Panc1 (cell line): ENCODE measurements at regions not wholly inside any gene's neighbourhood (a gene's known extent, or its start where the extent isn't known, plus 50 kb on each side); places are given as distances from the start of the nearest gene placed in this dataset.

Experiments
- ATAC-seq: fragments of 200-7000 bp; cut with Tn5 transposase; 2 replicates; pipeline ENCODE4 v1.9.1; 2020; ENCODE audit warnings: mild to moderate bottlenecking, moderate library complexity
- BruUV-seq: library from RNA; stranded (reverse); fragments of 400-500 nt; replicated peaks from 2 replicates; lab custom pipeline; 2021; lab: Mats Ljungman, UMichigan
- CTCF ChIA-PET: fragments of 300-600 bp; sonication (Branson Sonifier 250); formaldehyde crosslinking; loops from one replicate; lab custom pipeline; 2022; ENCODE audit warnings: antibody characterized with exemption; lab: Charles Lee
- POLR2A ChIA-PET: fragments of 300-600 bp; sonication (Branson Sonifier 250); formaldehyde crosslinking; loops from one replicate; lab custom pipeline; 2022; ENCODE audit warnings: antibody characterized with exemption; lab: Charles Lee
- DNase-seq: peaks from one replicate; pipeline ENCODE4 v3.0.0-alpha.2; 2010; ENCODE audit warnings: low read depth, low spot score
- H3K27ac ChIP-seq: 2 replicates; pipeline ENCODE4 v1.5.1; 2011; ENCODE audit warnings: mild to moderate bottlenecking, low read length, inconsistent platforms
- H3K27me3 ChIP-seq: fragments of 200-500 bp; sonication (Bioruptor generic); 2 replicates; pipeline ENCODE4 v1.6.0; 2014; ENCODE audit warnings: low read length, inconsistent platforms; ENCODE audit not compliant: control insufficient read depth, insufficient read depth
- H3K36me3 ChIP-seq: fragments of 200-500 bp; sonication (Bioruptor generic); 2 replicates; pipeline ENCODE4 v1.5.1; 2014; ENCODE audit warnings: inconsistent platforms, mild to moderate bottlenecking, low read length, moderate library complexity; ENCODE audit not compliant: control insufficient read depth, insufficient read depth
- H3K4me1 ChIP-seq: 2 replicates; pipeline ENCODE4 v1.5.1; 2011; ENCODE audit warnings: inconsistent platforms, mild to moderate bottlenecking, low read length, moderate library complexity; ENCODE audit not compliant: control insufficient read depth, insufficient read depth
- H3K4me3 ChIP-seq, 2 experiments: 2 replicates each; pipeline ENCODE4 v1.5.1; 2011 to 2012; ENCODE audit warnings: low read depth in 2 of 2, low read length in 2 of 2, mild to moderate bottlenecking in 2 of 2, inconsistent platforms in 1 of 2, moderate library complexity in 1 of 2
- H3K9me3 ChIP-seq: fragments of 200-500 bp; sonication (Bioruptor generic); 2 replicates; pipeline ENCODE4 v1.5.1; 2014; ENCODE audit warnings: low read depth, mild to moderate bottlenecking, inconsistent platforms, low read length, moderate library complexity; ENCODE audit not compliant: control insufficient read depth, insufficient read depth
- POLR2AphosphoS5 ChIP-seq: IDR thresholded peaks from 2 replicates; pipeline ENCODE4 v1.6.1; 2012; ENCODE audit warnings: mild to moderate bottlenecking, low read depth, low read length, moderate library complexity
- SIN3A ChIP-seq: IDR thresholded peaks from 2 replicates; pipeline ENCODE4 v1.6.1; 2012; ENCODE audit warnings: low read depth, mild to moderate bottlenecking, low read length, moderate library complexity, borderline replicate concordance; ENCODE audit not compliant: insufficient read depth
- TCF7L2 ChIP-seq: IDR thresholded peaks from 2 replicates; pipeline ENCODE4 v1.6.1; 2011; ENCODE audit warnings: mild to moderate bottlenecking, low read depth, low read length, inconsistent platforms
- in situ Hi-C: cut with HindIII; loops from 2 replicates; pipeline ENCODE4 v1.10.0; 2016; ENCODE audit warnings: low sequenced_read_pairs, low pct_unique_long_range_greater_than_20kb
- intact Hi-C: fragments of 100-400 bp; cut with micrococcal nuclease; formaldehyde crosslinking; loops from one replicate; pipeline ENCODE4 v1.10.0; 2022; ENCODE audit not compliant: unreplicated experiment
- TF ChIP-seq, protein P1 (sequence below): fragments of 450-650 bp; IDR thresholded peaks from 2 replicates; pipeline ENCODE4 v1.5.1; 2017; ENCODE audit warnings: mild to moderate bottlenecking
- TF ChIP-seq, protein P2 (sequence below), 2 experiments: IDR thresholded peaks; 2 replicates each; pipeline ENCODE4 v1.6.1; 2011 to 2012; ENCODE audit warnings: low read depth in 2 of 2, control low read depth in 1 of 2, low read length in 1 of 2, mild to moderate bottlenecking in 1 of 2, moderate library complexity in 1 of 2; ENCODE audit not compliant: insufficient read depth in 1 of 2

- in situ Hi-C loops: no loop called here
- CTCF ChIA-PET: no interaction called here
- ATAC-seq (no peak), DNase-seq (no peak)
- H3K27me3 ChIP-seq: no peaks in the 10 kb centered on the region
- intact Hi-C loops: no loop called here
- H3K9me3 ChIP-seq: no peaks in the 10 kb centered on the region
- H3K27ac ChIP-seq: no peak overlapping the region
- BruUV-seq: no TSS peak
- H3K4me3 ChIP-seq: no peak overlapping the region
- POLR2A ChIA-PET: no interaction called here
- no peaks in the 10 kb centered on the region for H3K36me3 ChIP-seq
- TF ChIP-seq, protein P1, sequence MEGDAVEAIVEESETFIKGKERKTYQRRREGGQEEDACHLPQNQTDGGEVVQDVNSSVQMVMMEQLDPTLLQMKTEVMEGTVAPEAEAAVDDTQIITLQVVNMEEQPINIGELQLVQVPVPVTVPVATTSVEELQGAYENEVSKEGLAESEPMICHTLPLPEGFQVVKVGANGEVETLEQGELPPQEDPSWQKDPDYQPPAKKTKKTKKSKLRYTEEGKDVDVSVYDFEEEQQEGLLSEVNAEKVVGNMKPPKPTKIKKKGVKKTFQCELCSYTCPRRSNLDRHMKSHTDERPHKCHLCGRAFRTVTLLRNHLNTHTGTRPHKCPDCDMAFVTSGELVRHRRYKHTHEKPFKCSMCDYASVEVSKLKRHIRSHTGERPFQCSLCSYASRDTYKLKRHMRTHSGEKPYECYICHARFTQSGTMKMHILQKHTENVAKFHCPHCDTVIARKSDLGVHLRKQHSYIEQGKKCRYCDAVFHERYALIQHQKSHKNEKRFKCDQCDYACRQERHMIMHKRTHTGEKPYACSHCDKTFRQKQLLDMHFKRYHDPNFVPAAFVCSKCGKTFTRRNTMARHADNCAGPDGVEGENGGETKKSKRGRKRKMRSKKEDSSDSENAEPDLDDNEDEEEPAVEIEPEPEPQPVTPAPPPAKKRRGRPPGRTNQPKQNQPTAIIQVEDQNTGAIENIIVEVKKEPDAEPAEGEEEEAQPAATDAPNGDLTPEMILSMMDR: no peak
- TF ChIP-seq SIN3A: no peak
- no peak for TF ChIP-seq TCF7L2
- TF ChIP-seq POLR2AphosphoS5: no peak
- TF ChIP-seq, protein P2, sequence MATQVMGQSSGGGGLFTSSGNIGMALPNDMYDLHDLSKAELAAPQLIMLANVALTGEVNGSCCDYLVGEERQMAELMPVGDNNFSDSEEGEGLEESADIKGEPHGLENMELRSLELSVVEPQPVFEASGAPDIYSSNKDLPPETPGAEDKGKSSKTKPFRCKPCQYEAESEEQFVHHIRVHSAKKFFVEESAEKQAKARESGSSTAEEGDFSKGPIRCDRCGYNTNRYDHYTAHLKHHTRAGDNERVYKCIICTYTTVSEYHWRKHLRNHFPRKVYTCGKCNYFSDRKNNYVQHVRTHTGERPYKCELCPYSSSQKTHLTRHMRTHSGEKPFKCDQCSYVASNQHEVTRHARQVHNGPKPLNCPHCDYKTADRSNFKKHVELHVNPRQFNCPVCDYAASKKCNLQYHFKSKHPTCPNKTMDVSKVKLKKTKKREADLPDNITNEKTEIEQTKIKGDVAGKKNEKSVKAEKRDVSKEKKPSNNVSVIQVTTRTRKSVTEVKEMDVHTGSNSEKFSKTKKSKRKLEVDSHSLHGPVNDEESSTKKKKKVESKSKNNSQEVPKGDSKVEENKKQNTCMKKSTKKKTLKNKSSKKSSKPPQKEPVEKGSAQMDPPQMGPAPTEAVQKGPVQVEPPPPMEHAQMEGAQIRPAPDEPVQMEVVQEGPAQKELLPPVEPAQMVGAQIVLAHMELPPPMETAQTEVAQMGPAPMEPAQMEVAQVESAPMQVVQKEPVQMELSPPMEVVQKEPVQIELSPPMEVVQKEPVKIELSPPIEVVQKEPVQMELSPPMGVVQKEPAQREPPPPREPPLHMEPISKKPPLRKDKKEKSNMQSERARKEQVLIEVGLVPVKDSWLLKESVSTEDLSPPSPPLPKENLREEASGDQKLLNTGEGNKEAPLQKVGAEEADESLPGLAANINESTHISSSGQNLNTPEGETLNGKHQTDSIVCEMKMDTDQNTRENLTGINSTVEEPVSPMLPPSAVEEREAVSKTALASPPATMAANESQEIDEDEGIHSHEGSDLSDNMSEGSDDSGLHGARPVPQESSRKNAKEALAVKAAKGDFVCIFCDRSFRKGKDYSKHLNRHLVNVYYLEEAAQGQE (IDR thresholded peaks at IDR 0.05; ENCODE audit: insufficient read depth in 1 of 2, low read depth in 2 of 2, low read length in 1 of 2): no peak
- H3K4me1 ChIP-seq: no peaks in the 10 kb centered on the region
These were observed 148.6 kb upstream of the NAMPT start for GRCh38 chr7:106433377-106433776.

DNA sequence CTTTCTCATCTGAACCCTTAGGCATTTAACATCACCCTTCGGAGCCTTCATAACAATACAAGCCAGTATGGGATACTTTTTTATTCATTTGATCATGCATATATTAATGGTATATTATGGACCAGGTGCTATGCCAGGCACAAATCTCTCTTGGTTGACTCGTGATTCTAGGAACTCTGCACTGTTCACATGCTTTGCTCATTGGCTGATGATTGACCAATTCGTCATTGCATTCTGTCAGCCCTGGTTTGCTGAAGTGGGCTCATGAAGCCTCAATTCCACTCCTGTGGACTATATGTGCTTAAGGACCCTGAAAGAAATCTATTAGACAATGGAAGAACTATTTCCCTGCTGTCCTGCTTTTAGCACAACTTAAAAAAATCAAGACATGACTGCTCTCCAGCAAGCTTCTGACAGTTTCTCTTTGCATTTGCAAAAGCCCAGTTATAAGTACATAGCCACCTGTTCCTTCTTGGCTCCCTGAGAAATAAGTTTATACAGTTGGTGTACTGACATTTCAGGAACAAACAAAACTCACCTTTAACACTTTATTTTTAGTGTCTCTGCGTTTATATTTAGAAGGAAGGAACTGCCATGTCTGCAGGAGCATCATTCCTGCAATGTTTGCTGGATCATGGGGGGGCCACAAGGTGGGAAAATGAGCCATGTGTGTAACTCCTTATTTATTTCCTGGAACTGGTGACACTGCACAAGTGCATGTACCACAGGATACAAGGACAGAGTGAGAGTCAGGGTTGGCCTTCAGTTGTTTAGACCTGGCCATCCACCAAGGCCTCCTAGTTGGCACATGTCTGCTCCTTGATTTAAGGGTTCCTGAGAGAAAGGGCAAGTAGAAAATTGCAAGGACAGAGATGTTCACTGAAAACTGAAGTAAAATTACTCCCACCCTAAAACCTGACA lies 146.0 kb upstream of the NAMPT start:
- Histone ChIP-seq H3K36me3 (no peaks in the 10 kb centered on the region), H3K4me1 (no peaks in the 10 kb centered on the region), H3K27ac (no peak overlapping the region), H3K9me3 (no peaks in the 10 kb centered on the region), H3K27me3 (no peaks in the 10 kb centered on the region), H3K4me3 (no peak overlapping the region)
- no peak for DNase-seq
- no peak for ATAC-seq
- CTCF ChIA-PET: no interaction called here
- POLR2A ChIA-PET: no interaction called here
- TF ChIP-seq, protein P2 (IDR thresholded peaks at IDR 0.05; ENCODE audit: insufficient read depth in 1 of 2, low read depth in 2 of 2, low read length in 1 of 2): no peak
- TF ChIP-seq, protein P1: no peak
- TF ChIP-seq POLR2AphosphoS5 (no peak), TCF7L2 (no peak), SIN3A (no peak)
- intact Hi-C loops: no loop called here
- in situ Hi-C loops: no loop called here
- BruUV-seq: no TSS peak
